ENCODE measurements at regions not wholly inside any gene's neighbourhood (a gene's known extent, or its start where the extent isn't known, plus 50 kb on each side); places are given as distances from the start of the nearest gene placed in this dataset.

GRCh38 chr11:115049796-115050195 lies 371.5 kb downstream of the NXPE2 start:
- no peak for DNase-seq

- DNase-seq: no peak
These were observed 372.4 kb downstream of the NXPE2 start for GRCh38 chr11:115050756-115051155.

- DNase-seq: no peak
These were observed 373.7 kb downstream of the NXPE2 start for GRCh38 chr11:115051938-115052590.

GRCh38 chr11:115052601-115053000 lies 374.3 kb downstream of the NXPE2 start:
- DNase-seq: no peak

GRCh38 chr11:115054570-115055538 lies 376.5 kb downstream of the NXPE2 start:
- DNase-seq: no peak

GRCh38 chr11:115056514-115056913 lies 378.2 kb downstream of the NXPE2 start:
- DNase-seq: no peak

- DNase-seq: no peak
These were observed 382.5 kb downstream of the NXPE2 start for GRCh38 chr11:115060840-115061239.

- no peak for DNase-seq
These were observed 387.0 kb downstream of the NXPE2 start for GRCh38 chr11:115065314-115065713.

GRCh38 chr11:115065830-115066664 lies 387.7 kb downstream of the NXPE2 start:
- no peak for DNase-seq

- no peak for DNase-seq
These were observed 389.1 kb downstream of the NXPE2 start for GRCh38 chr11:115067471-115067870.

GRCh38 chr11:115067900-115068530 lies 389.7 kb downstream of the NXPE2 start:
- DNase-seq: no peak

- no peak for DNase-seq
These were observed 391.3 kb downstream of the NXPE2 start for GRCh38 chr11:115069599-115069998.

- DNase-seq: no peak
These were observed 397.0 kb downstream of the NXPE2 start for GRCh38 chr11:115075356-115075755.

GRCh38 chr11:115077740-115078139 lies 399.4 kb downstream of the NXPE2 start:
- DNase-seq: no peak

GRCh38 chr11:115078461-115079438 lies 400.4 kb downstream of the NXPE2 start:
- DNase-seq: no peak

GRCh38 chr11:115080923-115081680 lies 402.8 kb downstream of the NXPE2 start:
- no peak for DNase-seq

GRCh38 chr11:115081972-115082371 lies 403.6 kb downstream of the NXPE2 start:
- no peak for DNase-seq

- no peak for DNase-seq
These were observed 404.9 kb downstream of the NXPE2 start for GRCh38 chr11:115083144-115083806.

- DNase-seq: no peak
These were observed 405.9 kb downstream of the NXPE2 start for GRCh38 chr11:115084231-115084630.
